Keratinocyte (primary cell): ENCODE measurements at regions not wholly inside any gene's neighbourhood (a gene's known extent, or its start where the extent isn't known, plus 50 kb on each side); places are given as distances from the start of the nearest gene placed in this dataset.
"Not testable (repeated sequence)": the region's sequence is repeated elsewhere in the genome, so short reads cannot be mapped to it uniquely, and the experiment has no call there.

Source experiments
- DNase-seq: peaks from one replicate; pipeline ENCODE4 v3.0.0-alpha.2; 2011; ENCODE audit warnings: low read depth, missing footprints, low spot score
- FAIRE-seq: peaks from 2 replicates; lab custom pipeline; 2011; peaks lifted over from hg19 to GRCh38; lab: Jason Lieb, UNC
- H2AFZ ChIP-seq: 2 replicates; pipeline ENCODE4 v1.6.0; 2012; ENCODE audit warnings: low read length, control low read depth, inconsistent platforms; ENCODE audit not compliant: control insufficient read depth
- H3K27ac ChIP-seq: 2 replicates; pipeline ENCODE4 v1.5.1; 2011; ENCODE audit warnings: low read length; ENCODE audit not compliant: control insufficient read depth, insufficient read depth
- H3K27me3 ChIP-seq: 3 replicates; pipeline ENCODE4 v1.6.0; 2011; ENCODE audit warnings: low read length; ENCODE audit not compliant: control insufficient read depth, insufficient read depth; ENCODE audit errors: extremely low read depth
- H3K36me3 ChIP-seq, 2 experiments: 2 replicates in 1 of 2; 3 replicates in 1 of 2; pipeline ENCODE4 v1.5.1; 2011; ENCODE audit warnings: low read length in 2 of 2, mild to moderate bottlenecking in 1 of 2; ENCODE audit not compliant: control insufficient read depth in 2 of 2, insufficient read depth in 2 of 2; ENCODE audit errors: extremely low read depth in 1 of 2
- H3K4me1 ChIP-seq: 3 replicates; pipeline ENCODE4 v1.5.1; 2011; ENCODE audit warnings: low read length; ENCODE audit not compliant: control insufficient read depth, insufficient read depth; ENCODE audit errors: extremely low read depth
- H3K4me2 ChIP-seq: 3 replicates; pipeline ENCODE4 v1.6.0; 2011; ENCODE audit warnings: low read depth, low read length; ENCODE audit not compliant: control insufficient read depth, insufficient read depth; ENCODE audit errors: extremely low read depth
- H3K4me3 ChIP-seq, 3 experiments: fragments of 200-600 bp in 1 of 3; sonication (generic) in 1 of 3; 2 replicates in 2 of 3; 3 replicates in 1 of 3; pipeline ENCODE4 v1.5.1; 2011 to 2016; ENCODE audit warnings: low read length in 3 of 3, mild to moderate bottlenecking in 3 of 3, control low read depth in 2 of 3, inconsistent platforms in 1 of 3, low read depth in 1 of 3, mixed read lengths in 1 of 3, mixed run types in 1 of 3, moderate library complexity in 1 of 3; ENCODE audit not compliant: control insufficient read depth in 2 of 3, insufficient read depth in 2 of 3; ENCODE audit errors: extremely low read depth in 1 of 3
- H3K79me2 ChIP-seq: 2 replicates; pipeline ENCODE4 v1.6.0; 2012; ENCODE audit warnings: low read length; ENCODE audit not compliant: control insufficient read depth, insufficient read depth
- H3K9ac ChIP-seq: 3 replicates; pipeline ENCODE4 v1.6.0; 2011; ENCODE audit warnings: low read length; ENCODE audit not compliant: control insufficient read depth, insufficient read depth; ENCODE audit errors: extremely low read depth
- H3K9me1 ChIP-seq: 3 replicates; pipeline ENCODE4 v1.6.0; 2011; ENCODE audit warnings: low read length; ENCODE audit not compliant: control insufficient read depth, insufficient read depth; ENCODE audit errors: extremely low read depth
- H3K9me3 ChIP-seq: 2 replicates; pipeline ENCODE4 v1.5.1; 2012; ENCODE audit warnings: low read depth, low read length; ENCODE audit not compliant: control insufficient read depth
- H4K20me1 ChIP-seq: 3 replicates; pipeline ENCODE4 v1.6.0; 2011; ENCODE audit warnings: low read length; ENCODE audit not compliant: control insufficient read depth, insufficient read depth; ENCODE audit errors: extremely low read depth
- CTCF ChIP-seq, 3 experiments: IDR thresholded peaks in 1 of 3; conservative IDR thresholded peaks in 1 of 3; optimal IDR thresholded peaks in 1 of 3; 2 replicates in 2 of 3; 3 replicates in 1 of 3; pipeline versions ENCODE3 to v1.5.1; 2011; ENCODE audit warnings: low read length in 3 of 3, mild to moderate bottlenecking in 3 of 3, moderate library complexity in 2 of 3, control low read depth in 1 of 3, inconsistent platforms in 1 of 3; ENCODE audit not compliant: insufficient read depth in 2 of 3; ENCODE audit errors: extremely low read depth in 1 of 3
- EZH2 ChIP-seq: IDR thresholded peaks from one replicate; pipeline ENCODE4 v1.6.1; 2012; ENCODE audit warnings: inconsistent platforms, mild to moderate bottlenecking, low read length, moderate library complexity
- dilution Hi-C: fragments of 300-500 bp; cut with MboI; formaldehyde crosslinking; loops from one replicate; pipeline ENCODE4 v1.7.0; 2020; ENCODE audit warnings: low sequenced_read_pairs; ENCODE audit not compliant: extremely low pct_ligation_motif_present

GRCh38 chr12:47359310-47360092 lies 279.7 kb upstream of the AMIGO2 start:
- no peak overlapping the region for H3K27ac ChIP-seq

GRCh38 chr12:47357006-47357405 lies 277.2 kb upstream of the AMIGO2 start:
- H3K27me3 ChIP-seq, H4K20me1 ChIP-seq, H3K9ac ChIP-seq, H3K4me3 ChIP-seq, H3K79me2 ChIP-seq, H3K9me1 ChIP-seq, FAIRE-seq, dilution Hi-C loops, H3K9me3 ChIP-seq, H2AFZ ChIP-seq, H3K4me2 ChIP-seq, H3K27ac ChIP-seq, H3K36me3 ChIP-seq, DNase-seq: not testable (repeated sequence)
- peaks cover 12% of the 10 kb centered on the region for H3K4me1 ChIP-seq

More at GRCh38 chr12:47359310-47360092, 279.7 kb upstream of the AMIGO2 start:
- H3K36me3 ChIP-seq, result no peaks in the 10 kb centered on the region
- H3K4me2 ChIP-seq, result no peak overlapping the region
- H3K27me3 ChIP-seq, result no peaks in the 10 kb centered on the region
- no peak overlapping the region for H2AFZ ChIP-seq
- TF ChIP-seq CTCF (optimal IDR thresholded peaks at IDR 0.05 in 1 of 3, IDR thresholded peaks at IDR 0.05 in 1 of 3, conservative IDR thresholded peaks at IDR 0.05 in 1 of 3; ENCODE audit: extremely low read depth in 1 of 3, insufficient read depth in 2 of 3, low read length in 3 of 3), result no peak
- TF ChIP-seq EZH2, result no peak
- DNase-seq (no peak), FAIRE-seq (no peak)
- no peak overlapping the region for H3K9ac ChIP-seq
- no peak overlapping the region for H3K4me3 ChIP-seq
- dilution Hi-C loops, result no loop called here
- no peaks in the 10 kb centered on the region for H3K9me1 ChIP-seq
- no peaks in the 10 kb centered on the region for H3K9me3 ChIP-seq
- no peaks in the 10 kb centered on the region for H4K20me1 ChIP-seq
- H3K79me2 ChIP-seq, result no peaks in the 10 kb centered on the region
- H3K4me1 ChIP-seq, result peaks cover 12% of the 10 kb centered on the region
